ENCODE measurements at regions not wholly inside any gene's neighbourhood (a gene's known extent, or its start where the extent isn't known, plus 50 kb on each side); places are given as distances from the start of the nearest gene placed in this dataset.

- Mint-ChIP-seq H3K27ac (no peak overlapping the region), H3K4me3 (no peak overlapping the region), H3K27me3 (ENCODE audit: low read depth) (peaks cover 22% of the 10 kb centered on the region), H3K9me3 (peaks cover 0 to 1% of the 10 kb centered on the region in 2 experiments; a peak in 3 of 5 replicates), H3K4me1 (peaks cover 14 to 15% of the 10 kb centered on the region in 2 experiments), H3K36me3 (ENCODE audit: insufficient read depth in 1 of 3, low read depth in 3 of 3) (peaks cover 0 to under 1% (median 0%) of the 10 kb centered on the region in 3 experiments; a peak in 1 of 7 replicates)
- H3T11ph ChIP-seq (ENCODE audit: low read length), result no peak overlapping the region
- no peaks in the 10 kb centered on the region for H3K27me3 ChIP-seq (ENCODE audit: insufficient read depth, low read length)
- H2BK5ac ChIP-seq (ENCODE audit: insufficient read length, low read length), result no peak overlapping the region
- no peak overlapping the region for H3K23ac ChIP-seq (ENCODE audit: insufficient read length, low read depth, low read length)
- H2AK5ac ChIP-seq (ENCODE audit: insufficient read length, low read length), result no peak overlapping the region
- H3K18ac ChIP-seq (ENCODE audit: insufficient read length, low read depth, low read length), result no peak overlapping the region
- H2AFZ ChIP-seq (ENCODE audit: low read length), result no peak overlapping the region
- H3K14ac ChIP-seq (ENCODE audit: insufficient read depth, low read length), result no peak overlapping the region
- no peak overlapping the region for H4K91ac ChIP-seq (ENCODE audit: insufficient read length, low read depth, low read length)
- no peak overlapping the region for H2BK12ac ChIP-seq (ENCODE audit: insufficient read length, low read depth, low read length)
- DNase-seq, result no peak
- H3K9me3 ChIP-seq (ENCODE audit: control insufficient read depth, low read depth, low read length), result no peaks in the 10 kb centered on the region
- H3K56ac ChIP-seq (ENCODE audit: insufficient read length, low read depth, low read length), result no peak overlapping the region
- H3K79me2 ChIP-seq (ENCODE audit: insufficient read depth, low read length), result no peaks in the 10 kb centered on the region
- no peaks in the 10 kb centered on the region; the same call in 1 of the 2 replicates for H3K4me1 ChIP-seq (ENCODE audit: insufficient read depth, low read length)
- no peak overlapping the region for H4K8ac ChIP-seq (replicated peaks; ENCODE audit: insufficient read length, low read depth, low read length)
- no peaks in the 10 kb centered on the region for H3K79me1 ChIP-seq (ENCODE audit: insufficient read depth, low read depth, low read length, poor library complexity, severe bottlenecking)
- H3K23me2 ChIP-seq (ENCODE audit: insufficient read length, low read depth, low read length, poor library complexity, severe bottlenecking), result no peaks in the 10 kb centered on the region
- no peak overlapping the region for H3K4ac ChIP-seq (ENCODE audit: low read depth, low read length)
- no peak overlapping the region for H3K4me2 ChIP-seq (ENCODE audit: insufficient read depth, insufficient read length, low read length)
- H4K20me1 ChIP-seq (ENCODE audit: control insufficient read depth, insufficient read depth, insufficient read length), result no peaks in the 10 kb centered on the region
- WGBS (ENCODE audit: extremely low coverage, insufficient read length, low lambda C conversion rate), result no CpG with 5 or more reads among the region's 4 CpGs
- H3K27ac ChIP-seq (ENCODE audit: insufficient read length, low read depth, low read length), result no peak overlapping the region
- no peak overlapping the region for H2BK20ac ChIP-seq (ENCODE audit: low read depth, low read length, poor library complexity, severe bottlenecking)
- H2BK15ac ChIP-seq (ENCODE audit: low read depth, low read length), result no peak overlapping the region
- H2BK120ac ChIP-seq (ENCODE audit: low read depth, low read length, poor library complexity, severe bottlenecking), result no peak overlapping the region
- no peak for TF ChIP-seq CTCF (conservative IDR thresholded peaks at IDR 0.05)
- no peak overlapping the region for H3K9ac ChIP-seq (ENCODE audit: extremely low read depth, insufficient read length, low read length)
- H4K5ac ChIP-seq (ENCODE audit: insufficient read length, low read depth, low read length), result no peak overlapping the region
Measured at GRCh38 chr13:111562716-111563115, 242.3 kb downstream of the TEX29 start.
